ENCODE measurements at regions not wholly inside any gene's neighbourhood (a gene's known extent, or its start where the extent isn't known, plus 50 kb on each side); places are given as distances from the start of the nearest gene placed in this dataset.

- H4K20me1 ChIP-seq (ENCODE audit: insufficient read depth, low read length) = no peaks in the 10 kb centered on the region
- H3K27ac ChIP-seq (ENCODE audit: low read depth, low read length) = no peak overlapping the region
- H3K4me2 ChIP-seq (ENCODE audit: low read length) = no peak overlapping the region
- no peaks in the 10 kb centered on the region for H3K27me3 ChIP-seq (ENCODE audit: insufficient read depth, low read length)
- H3K9me3 Mint-ChIP-seq (ENCODE audit: unreplicated experiment) = no peaks in the 10 kb centered on the region
- TF ChIP-seq, protein P1, sequence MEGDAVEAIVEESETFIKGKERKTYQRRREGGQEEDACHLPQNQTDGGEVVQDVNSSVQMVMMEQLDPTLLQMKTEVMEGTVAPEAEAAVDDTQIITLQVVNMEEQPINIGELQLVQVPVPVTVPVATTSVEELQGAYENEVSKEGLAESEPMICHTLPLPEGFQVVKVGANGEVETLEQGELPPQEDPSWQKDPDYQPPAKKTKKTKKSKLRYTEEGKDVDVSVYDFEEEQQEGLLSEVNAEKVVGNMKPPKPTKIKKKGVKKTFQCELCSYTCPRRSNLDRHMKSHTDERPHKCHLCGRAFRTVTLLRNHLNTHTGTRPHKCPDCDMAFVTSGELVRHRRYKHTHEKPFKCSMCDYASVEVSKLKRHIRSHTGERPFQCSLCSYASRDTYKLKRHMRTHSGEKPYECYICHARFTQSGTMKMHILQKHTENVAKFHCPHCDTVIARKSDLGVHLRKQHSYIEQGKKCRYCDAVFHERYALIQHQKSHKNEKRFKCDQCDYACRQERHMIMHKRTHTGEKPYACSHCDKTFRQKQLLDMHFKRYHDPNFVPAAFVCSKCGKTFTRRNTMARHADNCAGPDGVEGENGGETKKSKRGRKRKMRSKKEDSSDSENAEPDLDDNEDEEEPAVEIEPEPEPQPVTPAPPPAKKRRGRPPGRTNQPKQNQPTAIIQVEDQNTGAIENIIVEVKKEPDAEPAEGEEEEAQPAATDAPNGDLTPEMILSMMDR (IDR thresholded peaks at IDR 0.05; ENCODE audit: insufficient read depth, low read depth, low read length) = no peak
- no peak for TF ChIP-seq EZH2 (IDR thresholded peaks at IDR 0.05; ENCODE audit: insufficient read depth, low read length)
- DNase-seq (ENCODE audit: low read depth) (no peak), FAIRE-seq (no peak)
- no peak overlapping the region for H3K9ac ChIP-seq (ENCODE audit: low read length)
- no peaks in the 10 kb centered on the region for H3K9me3 ChIP-seq (ENCODE audit: insufficient read depth, low read depth, low read length)
- H3K27ac Mint-ChIP-seq (ENCODE audit: unreplicated experiment) = no peak overlapping the region
- no peaks in the 10 kb centered on the region for H3K79me2 ChIP-seq (ENCODE audit: insufficient read depth, low read length)
- H3K4me1 Mint-ChIP-seq (ENCODE audit: low read depth, unreplicated experiment) = peaks cover 5% of the 10 kb centered on the region
- no peaks in the 10 kb centered on the region for H3K36me3 ChIP-seq (ENCODE audit: insufficient read depth, low read length)
- H3K4me3 ChIP-seq (ENCODE audit: insufficient read depth, low read depth, low read length) = no peak overlapping the region
- peaks cover 8% of the 10 kb centered on the region for H3K27me3 Mint-ChIP-seq (ENCODE audit: low read depth, unreplicated experiment)
- H3K4me3 Mint-ChIP-seq (ENCODE audit: unreplicated experiment) = no peak overlapping the region
- no peak overlapping the region for H2AFZ ChIP-seq (ENCODE audit: low read depth, low read length)
- no peaks in the 10 kb centered on the region for H3K4me1 ChIP-seq (ENCODE audit: insufficient read depth, low read length)
- no peaks in the 10 kb centered on the region for H3K36me3 Mint-ChIP-seq (ENCODE audit: low read depth, unreplicated experiment)
Observed at GRCh38 chr13:40137400-40137799, 481.9 kb downstream of the COG6 start.

- no peak overlapping the region for H3K4me2 ChIP-seq (ENCODE audit: low read length)
- no peaks in the 10 kb centered on the region for H3K4me1 ChIP-seq (ENCODE audit: insufficient read depth, low read length)
- no peak overlapping the region for H3K27ac ChIP-seq (ENCODE audit: low read depth, low read length)
- H3K27ac Mint-ChIP-seq (ENCODE audit: unreplicated experiment) = peak overlapping the region; percentile 63
- no peaks in the 10 kb centered on the region for H3K9me3 Mint-ChIP-seq (ENCODE audit: unreplicated experiment)
- no peak overlapping the region for H3K9ac ChIP-seq (ENCODE audit: low read length)
- peaks cover 28% of the 10 kb centered on the region for H3K27me3 Mint-ChIP-seq (ENCODE audit: low read depth, unreplicated experiment)
- H3K27me3 ChIP-seq (ENCODE audit: insufficient read depth, low read length) = peaks cover 4% of the 10 kb centered on the region
- TF ChIP-seq, protein P1 (IDR thresholded peaks at IDR 0.05; ENCODE audit: insufficient read depth, low read depth, low read length) = no peak
- TF ChIP-seq EZH2 (IDR thresholded peaks at IDR 0.05; ENCODE audit: insufficient read depth, low read length) = no peak
- no peak overlapping the region for H3K4me3 ChIP-seq (ENCODE audit: insufficient read depth, low read depth, low read length)
- H3K9me3 ChIP-seq (ENCODE audit: insufficient read depth, low read depth, low read length) = no peaks in the 10 kb centered on the region
- H4K20me1 ChIP-seq (ENCODE audit: insufficient read depth, low read length) = no peaks in the 10 kb centered on the region
- no peak for DNase-seq (ENCODE audit: low read depth)
- peaks cover 5% of the 10 kb centered on the region for H3K4me1 Mint-ChIP-seq (ENCODE audit: low read depth, unreplicated experiment)
- no peaks in the 10 kb centered on the region for H3K79me2 ChIP-seq (ENCODE audit: insufficient read depth, low read length)
- FAIRE-seq = peak; percentile 23
- no peak overlapping the region for H2AFZ ChIP-seq (ENCODE audit: low read depth, low read length)
- H3K36me3 ChIP-seq (ENCODE audit: insufficient read depth, low read length) = no peaks in the 10 kb centered on the region
- H3K36me3 Mint-ChIP-seq (ENCODE audit: low read depth, unreplicated experiment) = peaks cover 2% of the 10 kb centered on the region
- no peak overlapping the region for H3K4me3 Mint-ChIP-seq (ENCODE audit: unreplicated experiment)
Observed at GRCh38 chr13:40139896-40140520, 484.5 kb downstream of the COG6 start.

DNA sequence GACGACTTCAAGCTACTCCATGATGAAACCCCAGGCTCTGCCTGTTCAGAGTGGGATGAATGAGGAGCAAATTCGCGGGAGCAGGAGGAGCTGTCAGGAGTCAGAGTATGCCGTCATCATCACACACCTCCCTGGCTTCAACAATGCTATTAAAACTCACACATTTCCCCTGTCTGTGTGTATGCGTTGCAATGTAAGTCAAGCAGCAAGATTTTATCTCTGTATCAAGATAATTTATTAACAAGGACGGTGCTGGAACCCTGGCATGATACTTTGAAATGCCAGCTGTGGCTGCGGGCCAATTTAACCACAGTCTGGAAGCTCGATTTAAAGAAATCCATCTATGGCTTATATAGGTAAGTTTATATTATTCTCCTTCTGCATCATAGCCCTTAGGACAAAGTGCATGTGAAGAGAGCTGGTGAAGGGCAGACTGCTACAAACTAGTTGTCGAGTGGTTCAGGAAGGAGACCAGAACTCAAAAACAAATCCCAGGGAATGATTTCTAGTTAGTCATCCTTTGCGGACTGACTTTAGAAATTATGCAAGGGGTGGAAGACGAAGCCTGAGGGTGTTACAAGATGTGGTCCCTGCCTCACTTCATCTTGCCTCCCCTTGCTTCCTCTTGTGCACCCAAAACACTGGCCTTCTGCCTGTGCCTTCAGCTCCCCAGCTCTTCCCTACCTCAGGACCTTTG is 486.5 kb downstream of the COG6 start:
- Mint-ChIP-seq H3K36me3 (ENCODE audit: low read depth, unreplicated experiment) (peaks cover 2% of the 10 kb centered on the region), H3K9me3 (ENCODE audit: unreplicated experiment) (no peaks in the 10 kb centered on the region), H3K4me3 (ENCODE audit: unreplicated experiment) (no peak overlapping the region), H3K27ac (ENCODE audit: unreplicated experiment) (no peak overlapping the region), H3K27me3 (ENCODE audit: low read depth, unreplicated experiment) (peaks cover 28% of the 10 kb centered on the region), H3K4me1 (ENCODE audit: low read depth, unreplicated experiment) (peaks cover 5% of the 10 kb centered on the region)
- Histone ChIP-seq H3K9ac (ENCODE audit: low read length) (no peak overlapping the region), H3K27me3 (ENCODE audit: insufficient read depth, low read length) (peaks cover 5% of the 10 kb centered on the region), H3K36me3 (ENCODE audit: insufficient read depth, low read length) (no peaks in the 10 kb centered on the region), H3K27ac (ENCODE audit: low read depth, low read length) (no peak overlapping the region), H3K4me2 (ENCODE audit: low read length) (no peak overlapping the region), H3K9me3 (ENCODE audit: insufficient read depth, low read depth, low read length) (no peaks in the 10 kb centered on the region), H3K4me3 (ENCODE audit: insufficient read depth, low read depth, low read length) (no peak overlapping the region), H4K20me1 (ENCODE audit: insufficient read depth, low read length) (no peaks in the 10 kb centered on the region), H2AFZ (ENCODE audit: low read depth, low read length) (no peak overlapping the region), H3K79me2 (ENCODE audit: insufficient read depth, low read length) (no peaks in the 10 kb centered on the region), H3K4me1 (ENCODE audit: insufficient read depth, low read length) (no peaks in the 10 kb centered on the region)
- no peak for DNase-seq (ENCODE audit: low read depth)
- TF ChIP-seq, protein P1 (IDR thresholded peaks at IDR 0.05; ENCODE audit: insufficient read depth, low read depth, low read length) = no peak
- no peak for TF ChIP-seq EZH2 (IDR thresholded peaks at IDR 0.05; ENCODE audit: insufficient read depth, low read length)
- FAIRE-seq = no peak

Measured in astrocyte (in vitro differentiated cells and primary cell).